ENCODE measurements at regions not wholly inside any gene's neighbourhood (a gene's known extent, or its start where the extent isn't known, plus 50 kb on each side); places are given as distances from the start of the nearest gene placed in this dataset.

DNA sequence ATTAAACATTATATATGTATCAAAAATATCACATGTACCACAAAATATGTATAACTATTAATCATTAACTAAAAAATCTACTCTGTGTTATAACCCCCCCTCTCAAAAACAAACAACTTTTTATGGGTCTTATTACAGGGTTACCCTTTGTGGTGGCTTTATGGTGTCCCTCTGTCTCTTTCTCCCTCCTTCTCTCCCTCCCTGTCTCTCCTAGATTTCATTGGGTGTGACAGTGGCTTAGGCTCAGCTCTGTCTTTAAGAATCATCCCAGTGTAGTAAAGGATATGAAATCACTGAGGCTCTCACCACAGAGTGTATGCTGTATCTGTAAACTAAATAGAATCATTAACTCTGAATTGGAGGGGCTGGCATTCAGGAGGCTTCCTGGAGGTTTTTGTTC lies 93.7 kb downstream of the TDRD15 start:
- TF ChIP-seq ZNF184 (tag by site-specific recombination; IDR thresholded peaks at IDR 0.05) (no peak), ZNF610 (tag by site-specific recombination; IDR thresholded peaks at IDR 0.05; ENCODE audit: borderline replicate concordance) (no peak)
- TF ChIP-seq, protein P1, sequence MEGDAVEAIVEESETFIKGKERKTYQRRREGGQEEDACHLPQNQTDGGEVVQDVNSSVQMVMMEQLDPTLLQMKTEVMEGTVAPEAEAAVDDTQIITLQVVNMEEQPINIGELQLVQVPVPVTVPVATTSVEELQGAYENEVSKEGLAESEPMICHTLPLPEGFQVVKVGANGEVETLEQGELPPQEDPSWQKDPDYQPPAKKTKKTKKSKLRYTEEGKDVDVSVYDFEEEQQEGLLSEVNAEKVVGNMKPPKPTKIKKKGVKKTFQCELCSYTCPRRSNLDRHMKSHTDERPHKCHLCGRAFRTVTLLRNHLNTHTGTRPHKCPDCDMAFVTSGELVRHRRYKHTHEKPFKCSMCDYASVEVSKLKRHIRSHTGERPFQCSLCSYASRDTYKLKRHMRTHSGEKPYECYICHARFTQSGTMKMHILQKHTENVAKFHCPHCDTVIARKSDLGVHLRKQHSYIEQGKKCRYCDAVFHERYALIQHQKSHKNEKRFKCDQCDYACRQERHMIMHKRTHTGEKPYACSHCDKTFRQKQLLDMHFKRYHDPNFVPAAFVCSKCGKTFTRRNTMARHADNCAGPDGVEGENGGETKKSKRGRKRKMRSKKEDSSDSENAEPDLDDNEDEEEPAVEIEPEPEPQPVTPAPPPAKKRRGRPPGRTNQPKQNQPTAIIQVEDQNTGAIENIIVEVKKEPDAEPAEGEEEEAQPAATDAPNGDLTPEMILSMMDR (tag by site-specific recombination; IDR thresholded peaks at IDR 0.05): no peak

Measured in HEK293 (cell line).